Right atrium auricular region (tissue), 2 donors: ENCODE measurements at regions not wholly inside any gene's neighbourhood (a gene's known extent, or its start where the extent isn't known, plus 50 kb on each side); places are given as distances from the start of the nearest gene placed in this dataset.

Experiments
- DNase-seq: peaks from one replicate; pipeline ENCODE4 v3.0.0-alpha.2; 2019; ENCODE audit warnings: low spot score
- H3K27ac ChIP-seq, 2 donors: fragments of 200-600 bp; sonication (generic); 1 replicate in 1 of 2; 2 replicates in 1 of 2; pipeline ENCODE4 v1.5.1; 2016 to 2019
- H3K27me3 ChIP-seq, 2 donors: fragments of 200-600 bp; sonication (generic); one replicate each; pipeline versions ENCODE4 v1.5.1 to v1.6.0; 2017 to 2019
- H3K36me3 ChIP-seq: fragments of 200-600 bp; sonication (generic); one replicate; pipeline ENCODE4 v1.5.1; 2016
- H3K4me1 ChIP-seq, 2 donors: fragments of 200-600 bp; sonication (generic); one replicate each; pipeline versions ENCODE4 v1.5.1 to v1.6.0; 2017 to 2019
- H3K4me3 ChIP-seq, 2 donors: fragments of 200-600 bp; sonication (generic); 1 replicate in 1 of 2; 2 replicates in 1 of 2; pipeline ENCODE4 v1.5.1; 2017 to 2019; ENCODE audit warnings: mild to moderate bottlenecking in 1 of 2, moderate library complexity in 1 of 2
- H3K9me3 ChIP-seq, 2 donors: fragments of 200-600 bp; sonication (generic); one replicate each; pipeline ENCODE4 v1.5.1; 2019
- TF ChIP-seq, protein P1 (sequence below), 2 donors: fragments of 200-600 bp; sonication (generic); IDR thresholded peaks; one replicate each; pipeline ENCODE4 v1.5.1; 2019; ENCODE audit warnings: antibody characterized with exemption in 2 of 2

DNA sequence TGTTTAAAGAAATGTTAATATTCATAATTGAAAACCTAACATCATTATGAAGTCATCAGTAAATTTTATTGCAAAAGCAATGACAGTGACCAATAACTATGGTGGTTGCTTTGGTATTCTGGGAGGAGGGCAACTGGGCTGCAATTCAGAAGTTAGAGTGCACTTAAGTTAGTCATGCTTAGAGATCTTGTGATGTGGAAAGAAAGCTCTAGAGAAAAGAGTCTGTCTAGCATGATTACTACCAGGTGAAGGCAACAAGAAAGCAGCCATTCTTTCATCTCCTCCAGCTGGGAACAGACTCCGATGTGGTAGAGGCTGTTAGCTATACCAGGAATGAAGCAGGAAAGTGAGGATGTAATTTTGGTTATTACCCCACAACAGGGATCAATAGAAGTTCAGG, 625.6 kb downstream of the SI start:
- Histone ChIP-seq H3K27ac (peak overlapping the region in 1 of 2 donors; percentile 76), H3K9me3 (no peaks in the 10 kb centered on the region), H3K27me3 (no peaks in the 10 kb centered on the region), H3K4me3 (no peak overlapping the region), H3K36me3 (no peaks in the 10 kb centered on the region), H3K4me1 (no peaks in the 10 kb centered on the region)
- TF ChIP-seq, protein P1, sequence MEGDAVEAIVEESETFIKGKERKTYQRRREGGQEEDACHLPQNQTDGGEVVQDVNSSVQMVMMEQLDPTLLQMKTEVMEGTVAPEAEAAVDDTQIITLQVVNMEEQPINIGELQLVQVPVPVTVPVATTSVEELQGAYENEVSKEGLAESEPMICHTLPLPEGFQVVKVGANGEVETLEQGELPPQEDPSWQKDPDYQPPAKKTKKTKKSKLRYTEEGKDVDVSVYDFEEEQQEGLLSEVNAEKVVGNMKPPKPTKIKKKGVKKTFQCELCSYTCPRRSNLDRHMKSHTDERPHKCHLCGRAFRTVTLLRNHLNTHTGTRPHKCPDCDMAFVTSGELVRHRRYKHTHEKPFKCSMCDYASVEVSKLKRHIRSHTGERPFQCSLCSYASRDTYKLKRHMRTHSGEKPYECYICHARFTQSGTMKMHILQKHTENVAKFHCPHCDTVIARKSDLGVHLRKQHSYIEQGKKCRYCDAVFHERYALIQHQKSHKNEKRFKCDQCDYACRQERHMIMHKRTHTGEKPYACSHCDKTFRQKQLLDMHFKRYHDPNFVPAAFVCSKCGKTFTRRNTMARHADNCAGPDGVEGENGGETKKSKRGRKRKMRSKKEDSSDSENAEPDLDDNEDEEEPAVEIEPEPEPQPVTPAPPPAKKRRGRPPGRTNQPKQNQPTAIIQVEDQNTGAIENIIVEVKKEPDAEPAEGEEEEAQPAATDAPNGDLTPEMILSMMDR (IDR thresholded peaks at IDR 0.05) = no peak
- DNase-seq = no peak

DNA sequence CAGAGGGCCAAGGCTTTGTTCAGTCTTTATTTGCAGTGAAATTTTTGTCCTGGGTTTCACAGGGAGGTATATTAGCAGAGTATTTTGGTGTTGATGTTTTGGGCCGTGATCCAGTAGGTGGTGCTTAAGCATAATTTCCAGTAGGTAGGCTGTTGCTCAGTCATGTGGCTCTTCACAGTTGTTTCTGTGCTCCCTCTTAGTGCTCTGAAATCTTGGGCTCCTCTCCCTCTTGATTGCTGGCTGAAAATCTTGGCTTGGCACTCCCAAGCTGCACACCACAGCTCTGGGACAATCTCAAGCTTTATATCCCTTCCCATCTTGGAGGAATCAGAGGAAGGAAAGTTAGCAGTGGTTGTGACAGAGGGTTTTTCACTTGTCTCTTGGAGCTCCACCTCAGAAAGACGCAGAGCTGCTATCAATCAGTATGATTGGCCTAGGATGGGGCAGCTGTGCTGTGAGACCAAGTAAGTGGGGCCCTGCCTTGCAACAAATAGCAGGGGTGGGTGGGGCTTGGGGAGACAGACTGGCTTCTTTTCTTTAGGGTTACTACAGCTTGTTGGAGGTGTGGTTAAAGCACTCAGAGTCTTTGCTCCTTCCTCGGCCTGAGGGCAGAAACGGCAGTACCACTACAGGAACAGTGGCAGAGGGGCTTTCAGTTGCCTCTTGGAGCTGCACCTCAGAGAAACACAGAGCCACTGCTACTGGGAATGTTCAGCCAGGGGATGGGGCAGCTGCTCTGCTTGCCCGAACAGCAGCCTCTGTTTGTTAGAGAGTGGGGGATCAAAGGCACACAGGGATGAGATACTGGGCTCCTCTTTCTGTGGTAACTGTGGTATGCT, 627.0 kb downstream of the SI start:
- Histone ChIP-seq H3K36me3 (no peaks in the 10 kb centered on the region), H3K27me3 (no peaks in the 10 kb centered on the region), H3K9me3 (no peaks in the 10 kb centered on the region), H3K4me1 (no peaks in the 10 kb centered on the region), H3K4me3 (peak overlapping the region; percentile 10 to 30), H3K27ac (peak overlapping the region; percentile 60 to 76)
- TF ChIP-seq, protein P1 (IDR thresholded peaks at IDR 0.05) = no peak
- peak; percentile 68 for DNase-seq

DNA sequence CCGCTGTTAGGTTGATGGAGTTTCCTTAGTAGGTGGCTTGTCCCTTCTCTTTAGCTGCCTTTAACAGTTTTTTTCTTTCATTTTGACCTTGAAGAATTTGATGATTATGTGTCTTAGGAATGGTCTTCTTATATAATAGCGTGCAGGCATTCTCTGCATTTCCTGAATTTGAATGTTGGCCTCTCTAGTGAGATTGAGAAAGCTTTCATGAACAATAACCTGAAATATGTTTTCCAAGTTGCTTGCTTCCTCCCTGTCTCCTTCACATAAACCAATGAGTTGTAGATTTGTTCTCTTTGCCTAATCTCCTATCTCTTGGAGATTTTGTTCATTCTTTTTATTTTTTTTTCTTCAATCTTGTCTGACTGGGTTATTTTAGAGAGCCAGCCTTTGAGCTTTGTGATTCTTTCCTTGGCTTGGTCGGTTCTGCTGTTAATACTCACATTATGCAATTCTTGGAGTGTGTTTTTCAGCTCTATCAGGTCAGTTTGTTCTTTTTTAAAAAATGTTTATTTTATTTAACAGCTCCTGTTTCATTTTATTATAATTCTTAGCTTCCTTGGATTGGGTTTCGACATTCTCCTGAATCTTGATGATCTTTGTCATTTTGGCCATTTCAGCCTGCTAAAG, 627.9 kb downstream of the SI start:
- Histone ChIP-seq H3K27me3 (no peaks in the 10 kb centered on the region), H3K9me3 (no peaks in the 10 kb centered on the region), H3K36me3 (no peaks in the 10 kb centered on the region), H3K4me3 (no peak overlapping the region), H3K4me1 (no peaks in the 10 kb centered on the region), H3K27ac (peak overlapping the region; percentile 60 to 76)
- DNase-seq = no peak
- TF ChIP-seq, protein P1 (IDR thresholded peaks at IDR 0.05) = no peak

DNA sequence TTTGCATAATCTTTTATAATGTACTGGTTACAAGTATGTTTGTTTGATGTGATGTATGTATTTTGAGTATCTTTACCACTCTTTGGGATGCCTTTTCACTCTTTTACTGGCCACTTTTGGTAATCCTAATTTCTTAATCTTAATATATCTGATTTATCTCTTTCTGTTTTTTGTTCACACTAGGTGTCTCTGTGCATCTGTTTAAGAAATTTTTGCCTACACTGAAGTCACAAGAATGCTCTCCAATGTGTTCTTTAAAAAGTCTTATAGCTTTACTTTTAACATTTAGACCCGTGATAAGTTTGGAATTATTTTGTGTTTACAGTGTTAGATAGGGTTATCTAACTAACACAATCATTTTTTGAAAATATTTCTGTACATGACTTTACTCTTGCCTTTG, 659.1 kb downstream of the SI start:
- no peaks in the 10 kb centered on the region for H3K27me3 ChIP-seq
- no peak for DNase-seq
- no peaks in the 10 kb centered on the region for H3K4me1 ChIP-seq
- TF ChIP-seq, protein P1 (IDR thresholded peaks at IDR 0.05) = no peak
- no peaks in the 10 kb centered on the region for H3K36me3 ChIP-seq
- H3K9me3 ChIP-seq = no peaks in the 10 kb centered on the region
- no peak overlapping the region for H3K4me3 ChIP-seq
- no peak overlapping the region for H3K27ac ChIP-seq

DNA sequence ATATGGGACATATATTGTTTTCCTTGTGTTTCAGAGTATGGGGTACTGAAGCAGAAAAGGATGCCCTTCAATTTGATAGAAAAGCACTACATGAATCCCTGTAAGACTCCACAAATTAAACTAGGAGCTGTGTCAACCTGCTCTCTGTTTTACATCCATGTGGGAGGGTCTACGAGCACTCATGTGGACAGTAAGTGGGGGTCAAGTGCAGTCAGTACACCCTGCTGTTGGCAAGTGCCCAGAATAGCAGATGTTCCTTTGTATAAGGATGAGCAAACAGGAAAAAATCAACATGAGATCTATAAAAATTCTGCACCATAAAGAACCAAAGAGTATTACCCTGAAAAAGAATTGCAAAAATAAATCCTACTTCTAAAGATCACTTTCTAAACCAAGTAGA, 659.9 kb downstream of the SI start:
- Histone ChIP-seq H3K9me3 (no peaks in the 10 kb centered on the region), H3K27ac (no peak overlapping the region), H3K4me3 (no peak overlapping the region), H3K27me3 (no peaks in the 10 kb centered on the region), H3K36me3 (no peaks in the 10 kb centered on the region), H3K4me1 (no peaks in the 10 kb centered on the region)
- DNase-seq = no peak
- TF ChIP-seq, protein P1 (IDR thresholded peaks at IDR 0.05) = no peak
